HG03571 (cell line): ENCODE measurements at regions not wholly inside any gene's neighbourhood (a gene's known extent, or its start where the extent isn't known, plus 50 kb on each side); places are given as distances from the start of the nearest gene placed in this dataset.

Source experiments
- ATAC-seq: cut with Tn5 transposase; IDR thresholded peaks from one replicate; pipeline ENCODE4 v1.9.1; 2021; ENCODE audit not compliant: unreplicated experiment

GRCh38 chr5:15447209-15447608 lies 52.8 kb upstream of the FBXL7 start:
- no peak for ATAC-seq

GRCh38 chr5:15446552-15446951 lies 53.4 kb upstream of the FBXL7 start:
- ATAC-seq = no peak

GRCh38 chr5:15442193-15442570 lies 57.8 kb upstream of the FBXL7 start:
- ATAC-seq = no peak

DNA sequence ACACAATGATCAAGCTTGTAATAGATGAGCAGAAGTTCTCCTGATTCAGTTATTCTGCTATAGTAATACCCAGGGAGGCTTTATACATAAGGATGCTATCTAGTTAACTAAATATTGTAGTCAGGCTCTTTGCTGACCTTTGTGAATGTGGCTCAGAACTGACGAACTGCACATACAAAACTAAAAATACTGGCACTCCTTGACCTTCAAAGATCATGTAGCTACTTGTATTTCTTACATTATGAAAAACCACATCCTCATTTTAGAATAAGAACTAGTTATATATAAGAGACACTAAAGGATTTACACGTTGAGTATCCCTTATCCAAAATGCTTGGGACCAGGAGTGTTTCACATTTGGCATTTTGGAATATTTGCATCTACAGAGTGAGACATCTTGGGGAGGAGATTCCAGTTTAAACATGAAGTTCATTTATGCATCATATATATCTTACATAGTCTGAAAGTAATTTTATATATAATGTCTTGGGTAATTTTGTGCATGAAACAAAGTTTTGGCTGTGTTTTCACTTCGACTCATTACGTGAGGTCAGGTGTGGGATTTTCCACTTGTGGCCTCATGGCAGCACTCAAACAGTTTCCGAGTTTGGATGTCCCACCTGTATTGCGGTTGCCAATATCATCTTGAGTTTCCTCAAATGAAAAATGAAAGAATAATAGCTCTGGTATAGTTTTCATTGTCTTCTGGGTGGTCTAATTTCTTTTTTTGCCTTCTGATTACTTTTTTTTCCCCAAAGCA lies 58.4 kb upstream of the FBXL7 start:
- no peak for ATAC-seq

DNA sequence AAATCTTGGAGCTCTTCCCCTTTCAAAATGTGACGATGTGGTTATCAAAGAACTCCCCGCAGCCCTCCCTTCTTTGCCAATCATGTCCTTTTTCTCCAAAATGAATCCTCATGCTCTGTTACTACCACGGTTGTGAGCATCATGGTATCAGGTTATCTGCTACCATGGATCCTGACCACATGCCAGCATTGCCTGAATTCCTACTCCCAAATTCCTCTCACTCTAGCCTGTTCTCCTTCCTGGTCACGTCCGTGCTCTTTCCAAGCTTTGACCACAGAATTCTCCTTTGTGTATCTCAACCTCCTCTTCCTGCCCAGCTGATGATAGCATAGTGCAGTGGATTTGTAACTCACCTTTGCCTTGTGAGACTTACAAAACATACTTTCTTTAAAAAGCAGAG lies 59.5 kb upstream of the FBXL7 start:
- no peak for ATAC-seq

GRCh38 chr5:15439801-15440200 lies 60.2 kb upstream of the FBXL7 start:
- no peak for ATAC-seq

DNA sequence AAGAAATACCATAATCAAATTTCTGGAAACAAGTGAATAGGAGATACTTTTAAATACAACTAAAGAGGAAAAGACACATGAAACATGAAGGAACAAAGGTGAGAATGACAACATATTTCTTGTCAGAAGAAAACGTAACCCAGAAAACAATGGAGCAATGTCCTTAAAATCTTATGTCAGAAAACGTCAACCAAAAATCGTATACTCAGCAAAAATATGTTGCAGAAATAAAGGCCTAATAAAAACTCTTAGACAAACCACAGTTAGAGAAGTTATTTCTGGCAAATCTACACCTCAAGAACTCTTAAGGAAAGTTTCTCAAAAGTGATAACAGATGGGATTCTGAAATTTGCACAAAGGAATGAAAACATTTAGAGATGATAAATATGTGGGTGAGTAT lies 66.3 kb upstream of the FBXL7 start:
- no peak for ATAC-seq

DNA sequence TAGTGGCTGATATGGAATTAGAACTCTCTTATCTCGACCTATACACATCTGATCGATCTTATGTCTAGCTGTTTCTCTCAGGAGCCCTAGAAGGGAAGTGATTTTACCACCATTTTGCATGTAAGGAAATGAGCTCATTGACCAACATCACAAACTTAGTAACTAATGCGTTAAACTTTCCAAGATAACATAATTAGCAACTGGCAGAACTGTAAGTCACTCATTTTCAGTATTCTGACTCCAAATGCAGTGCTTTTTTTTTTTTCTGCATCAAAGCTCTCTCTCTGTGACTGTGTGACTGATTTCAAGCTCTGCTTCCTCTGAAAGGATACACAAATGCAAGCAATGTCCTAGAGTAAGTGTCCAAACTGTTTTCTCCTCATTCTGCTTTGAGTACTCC lies 68.1 kb upstream of the FBXL7 start:
- no peak for ATAC-seq

GRCh38 chr5:15425766-15426165 lies 74.2 kb upstream of the FBXL7 start:
- no peak for ATAC-seq

- ATAC-seq = no peak
Observed at GRCh38 chr5:15424769-15425168, 75.2 kb upstream of the FBXL7 start.

DNA sequence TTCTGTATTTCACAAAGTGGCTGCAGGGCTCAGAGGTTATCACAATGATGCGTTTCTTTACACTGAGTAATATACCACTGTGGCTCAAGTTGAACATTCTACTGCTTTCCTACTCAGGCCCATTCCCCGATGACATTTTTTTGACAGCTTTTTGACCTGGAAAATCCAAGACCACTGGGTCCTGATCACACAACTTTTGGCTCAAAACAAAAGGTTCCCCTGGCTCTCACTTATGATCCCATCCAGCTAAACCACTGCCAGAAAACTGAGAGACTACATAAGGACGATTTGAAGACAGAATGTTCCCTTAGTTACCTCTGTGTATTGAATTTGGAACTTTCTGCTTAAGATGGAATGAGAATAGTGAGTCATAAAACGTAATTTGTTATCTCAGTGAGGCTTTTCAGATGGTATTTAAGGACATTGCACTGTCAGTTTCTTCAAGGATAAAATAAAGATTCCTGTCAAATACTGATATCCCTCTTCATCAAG lies 78.0 kb upstream of the FBXL7 start:
- no peak for ATAC-seq

DNA sequence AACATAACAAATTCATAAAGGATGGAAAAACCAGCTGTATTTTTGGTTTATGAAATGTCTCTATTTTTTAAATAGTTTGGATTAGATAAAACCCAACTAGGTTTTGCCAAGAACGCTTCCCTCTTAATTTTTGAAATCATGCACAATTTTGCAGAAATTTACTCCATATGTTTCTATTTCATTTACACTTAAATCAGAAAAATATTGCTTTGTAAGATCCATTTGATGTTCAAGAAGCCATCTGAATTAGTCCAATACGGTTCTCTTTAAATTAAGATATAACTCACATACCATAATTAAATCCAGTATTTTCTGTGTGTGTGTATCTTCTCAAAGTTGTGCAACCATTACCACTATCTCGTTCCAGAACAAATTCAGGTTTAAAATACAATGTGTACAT lies 78.6 kb upstream of the FBXL7 start:
- no peak for ATAC-seq

DNA sequence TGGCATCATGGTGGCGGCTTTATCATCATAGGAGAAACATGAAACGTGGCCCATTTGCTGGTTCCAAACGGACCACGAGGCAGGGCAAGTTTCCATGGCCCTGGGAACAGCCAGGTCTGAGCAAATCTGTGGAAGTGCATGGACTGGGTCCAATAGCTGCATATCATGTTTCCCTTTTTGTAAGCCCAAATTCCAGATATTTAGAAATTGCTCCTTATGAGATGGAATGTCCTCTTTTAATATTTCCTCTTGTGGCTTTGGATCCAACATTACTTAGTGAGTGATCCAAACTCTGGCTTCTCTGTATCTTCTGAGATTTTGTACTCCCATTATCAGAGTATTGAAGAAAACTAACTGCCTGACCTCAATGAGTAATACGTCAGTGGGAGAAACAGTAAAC lies 79.8 kb upstream of the FBXL7 start:
- no peak for ATAC-seq

DNA sequence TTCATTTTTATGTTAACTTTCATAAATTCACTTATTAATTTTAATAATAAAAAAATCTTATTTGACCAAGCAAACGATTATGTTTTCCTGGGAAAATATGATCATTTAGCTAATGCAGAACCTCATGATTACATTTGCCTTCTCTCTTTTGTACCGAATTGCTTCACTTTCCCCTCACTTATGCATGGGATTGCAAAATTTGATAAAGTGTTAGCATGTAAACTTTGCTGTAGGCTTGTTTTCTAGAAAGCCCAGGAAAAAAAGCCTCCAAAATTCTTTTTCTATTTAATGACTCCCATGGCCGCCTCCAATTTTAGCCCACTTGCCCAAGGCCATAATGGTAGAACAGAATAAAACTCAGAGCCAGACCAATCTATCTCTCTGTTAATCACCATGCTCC lies 82.8 kb upstream of the FBXL7 start:
- no peak for ATAC-seq

- no peak for ATAC-seq
Observed at GRCh38 chr5:15406478-15406877, 93.5 kb upstream of the FBXL7 start.

DNA sequence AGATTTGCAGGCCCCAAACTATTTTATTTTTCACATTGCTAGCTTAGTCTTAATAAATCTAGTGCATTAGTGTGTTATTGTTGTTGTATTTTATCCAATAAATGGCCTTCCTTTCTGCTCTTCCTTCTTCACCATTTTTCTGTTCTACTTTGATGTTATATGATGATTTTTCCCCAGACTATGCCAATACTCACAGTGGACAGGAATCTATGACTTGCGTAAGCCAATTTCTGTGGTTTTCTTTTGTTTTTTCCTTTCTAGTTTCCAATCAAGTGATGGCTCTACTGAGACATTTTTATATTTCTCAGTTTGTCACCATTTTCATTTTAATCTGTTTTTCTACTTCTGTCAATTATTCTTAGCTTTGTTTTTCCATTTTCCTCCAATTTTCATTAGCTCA lies 106.8 kb upstream of the FBXL7 start:
- ATAC-seq = no peak

GRCh38 chr5:15391704-15392397 lies 108.1 kb upstream of the FBXL7 start:
- ATAC-seq = no peak

DNA sequence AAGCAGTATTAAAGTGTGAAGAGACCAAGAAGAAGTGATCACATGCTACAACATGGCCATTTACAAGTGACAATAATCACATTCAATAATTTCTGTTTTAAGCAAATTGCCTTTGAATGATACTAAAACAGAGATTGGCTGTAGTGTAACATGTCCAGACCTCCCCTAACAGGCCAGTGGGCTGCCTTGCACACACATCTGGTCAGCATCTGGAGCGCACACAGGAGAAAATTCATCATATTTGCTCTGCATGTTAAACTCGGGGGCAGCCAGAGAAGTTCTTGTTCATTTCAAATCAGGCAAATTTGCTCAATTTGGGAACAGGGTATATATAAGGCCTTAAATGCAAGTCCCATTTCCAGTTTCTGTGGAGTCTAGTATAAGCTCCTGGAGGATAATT lies 111.1 kb upstream of the FBXL7 start:
- ATAC-seq = no peak

- no peak for ATAC-seq
Observed at GRCh38 chr5:15387931-15388524, 112.0 kb upstream of the FBXL7 start.

- ATAC-seq = no peak
Observed at GRCh38 chr5:15386122-15386521, 113.9 kb upstream of the FBXL7 start.

- ATAC-seq = no peak
Observed at GRCh38 chr5:15385553-15385952, 114.4 kb upstream of the FBXL7 start.

GRCh38 chr5:15385037-15385436 lies 114.9 kb upstream of the FBXL7 start:
- no peak for ATAC-seq
